HG03521 (cell line): ENCODE measurements at regions not wholly inside any gene's neighbourhood (a gene's known extent, or its start where the extent isn't known, plus 50 kb on each side); places are given as distances from the start of the nearest gene placed in this dataset.

Source experiments
- ATAC-seq: cut with Tn5 transposase; IDR thresholded peaks from one replicate; pipeline ENCODE4 v1.9.1; 2021; ENCODE audit warnings: mild to moderate bottlenecking, moderate library complexity; ENCODE audit not compliant: unreplicated experiment

- no peak for ATAC-seq
Measured at GRCh38 chr2:118524911-118525310, 322.5 kb downstream of the EN1 start.

GRCh38 chr2:118523761-118524160, 323.7 kb downstream of the EN1 start:
- no peak for ATAC-seq

- ATAC-seq = no peak
Measured at GRCh38 chr2:118521960-118522359, 325.5 kb downstream of the EN1 start.

- no peak for ATAC-seq
Measured at GRCh38 chr2:118521272-118521671, 326.2 kb downstream of the EN1 start.

- no peak for ATAC-seq
Measured at GRCh38 chr2:118520246-118520645, 327.2 kb downstream of the EN1 start.

GRCh38 chr2:118519511-118519910, 327.9 kb downstream of the EN1 start:
- ATAC-seq = no peak

- no peak for ATAC-seq
Measured at GRCh38 chr2:118510807-118511206, 336.6 kb downstream of the EN1 start.

- ATAC-seq = no peak
Measured at GRCh38 chr2:118509319-118510004, 338.0 kb downstream of the EN1 start.

GRCh38 chr2:118508282-118508681, 339.2 kb downstream of the EN1 start:
- no peak for ATAC-seq

GRCh38 chr2:118505436-118505835, 342.0 kb downstream of the EN1 start:
- ATAC-seq = no peak

- ATAC-seq = no peak
Measured at GRCh38 chr2:118502106-118502505, 345.3 kb downstream of the EN1 start.

GRCh38 chr2:118498943-118499342, 348.5 kb downstream of the EN1 start:
- ATAC-seq = no peak

- no peak for ATAC-seq
Measured at GRCh38 chr2:118496870-118497611, 350.4 kb downstream of the EN1 start.

- ATAC-seq = no peak
Measured at GRCh38 chr2:118496467-118496866, 351.0 kb downstream of the EN1 start.

- no peak for ATAC-seq
Measured at GRCh38 chr2:118495290-118495689, 352.2 kb downstream of the EN1 start.

GRCh38 chr2:118493213-118493612, 354.2 kb downstream of the EN1 start:
- ATAC-seq = no peak

GRCh38 chr2:118492335-118492734, 355.1 kb downstream of the EN1 start:
- ATAC-seq = no peak

- ATAC-seq = no peak
Measured at GRCh38 chr2:118490330-118490729, 357.1 kb downstream of the EN1 start.

- no peak for ATAC-seq
Measured at GRCh38 chr2:118489712-118490299, 357.6 kb downstream of the EN1 start.

GRCh38 chr2:118481299-118481698, 366.1 kb downstream of the EN1 start:
- ATAC-seq = no peak

- no peak for ATAC-seq
Measured at GRCh38 chr2:118479020-118479419, 368.4 kb downstream of the EN1 start.
